Kidney (tissue), 13 donors: ENCODE measurements at regions not wholly inside any gene's neighbourhood (a gene's known extent, or its start where the extent isn't known, plus 50 kb on each side); places are given as distances from the start of the nearest gene placed in this dataset.

Source experiments
- DNase-seq, 5 donors: peaks; one replicate each; pipeline ENCODE4 v3.0.0-alpha.2; 2013 to 2020
- FAIRE-seq: peaks from 2 replicates; lab custom pipeline; 2012; peaks lifted over from hg19 to GRCh38; lab: Jason Lieb, UNC
- H3K27ac ChIP-seq, 2 donors: one replicate each; pipeline ENCODE4 v1.7.0; 2013; ENCODE audit warnings: low read depth in 2 of 2, low read length in 2 of 2, inconsistent platforms in 1 of 2
- H3K27me3 ChIP-seq: one replicate; pipeline ENCODE4 v1.7.1; 2013; ENCODE audit warnings: low read length, inconsistent platforms; ENCODE audit not compliant: control insufficient read depth, insufficient read depth
- H3K36me3 ChIP-seq, 3 donors: one replicate each; pipeline versions ENCODE4 v1.7.0 to v1.7.1; 2013; ENCODE audit warnings: low read length in 3 of 3, control low read depth in 1 of 3, inconsistent platforms in 1 of 3; ENCODE audit not compliant: insufficient read depth in 3 of 3, control insufficient read depth in 2 of 3
- H3K4me1 ChIP-seq, 3 donors: one replicate each; pipeline versions ENCODE4 v1.7.0 to v1.7.1; 2013; ENCODE audit warnings: low read length in 3 of 3, inconsistent platforms in 1 of 3, low read depth in 1 of 3; ENCODE audit not compliant: control insufficient read depth in 2 of 3, insufficient read depth in 2 of 3
- H3K4me3 ChIP-seq, 3 donors: one replicate each; pipeline versions ENCODE4 v1.7.0 to v1.8.1; 2013; ENCODE audit warnings: low read length in 3 of 3, control low read depth in 1 of 3, inconsistent platforms in 1 of 3
- H3K9ac ChIP-seq, 3 donors: one replicate each; pipeline versions ENCODE4 v1.7.0 to v1.7.1; 2013; ENCODE audit warnings: low read length in 3 of 3, control low read depth in 1 of 3, inconsistent platforms in 1 of 3
- H3K9me3 ChIP-seq, 3 donors: one replicate each; pipeline versions ENCODE4 v1.7.0 to v1.7.1; 2013; ENCODE audit warnings: low read length in 3 of 3, control low read depth in 1 of 3, inconsistent platforms in 1 of 3; ENCODE audit not compliant: control insufficient read depth in 2 of 3, insufficient read depth in 1 of 3
- CTCF ChIP-seq: IDR thresholded peaks from 3 replicates; pipeline ENCODE4 v1.5.1; 2012; ENCODE audit warnings: mild to moderate bottlenecking, moderate library complexity, borderline replicate concordance; ENCODE audit not compliant: insufficient read depth; ENCODE audit errors: extremely low read depth
- intact Hi-C: fragments of 100-400 bp; cut with DNase I; formaldehyde crosslinking; loops from one replicate; pipeline ENCODE4 v1.11.1; 2022
- donor health status: control.
- donor health status: control.
- donor health status: control.
- donor health status: control.
- donor health status: control.
- donor health status: DM: yes; HTN: yes; CAD: no.
- donor health status: Normal renal cell carcinoma (clear cell type).

- TF ChIP-seq CTCF, result no peak
- Histone ChIP-seq H3K36me3 (no peaks in the 10 kb centered on the region), H3K9me3 (peaks cover 0 to 11% (median 0%) of the 10 kb centered on the region in 3 donors), H3K4me1 (no peaks in the 10 kb centered on the region), H3K9ac (no peak overlapping the region), H3K4me3 (no peak overlapping the region), H3K27ac (no peak overlapping the region), H3K27me3 (no peaks in the 10 kb centered on the region)
- no peak for FAIRE-seq
- DNase-seq, result peak in 1 of 5 donors; percentile 28
- intact Hi-C loops, result no loop called here
Measured at GRCh38 chr18:11259469-11260150, 110.2 kb upstream of the PIEZO2 start.

DNA sequence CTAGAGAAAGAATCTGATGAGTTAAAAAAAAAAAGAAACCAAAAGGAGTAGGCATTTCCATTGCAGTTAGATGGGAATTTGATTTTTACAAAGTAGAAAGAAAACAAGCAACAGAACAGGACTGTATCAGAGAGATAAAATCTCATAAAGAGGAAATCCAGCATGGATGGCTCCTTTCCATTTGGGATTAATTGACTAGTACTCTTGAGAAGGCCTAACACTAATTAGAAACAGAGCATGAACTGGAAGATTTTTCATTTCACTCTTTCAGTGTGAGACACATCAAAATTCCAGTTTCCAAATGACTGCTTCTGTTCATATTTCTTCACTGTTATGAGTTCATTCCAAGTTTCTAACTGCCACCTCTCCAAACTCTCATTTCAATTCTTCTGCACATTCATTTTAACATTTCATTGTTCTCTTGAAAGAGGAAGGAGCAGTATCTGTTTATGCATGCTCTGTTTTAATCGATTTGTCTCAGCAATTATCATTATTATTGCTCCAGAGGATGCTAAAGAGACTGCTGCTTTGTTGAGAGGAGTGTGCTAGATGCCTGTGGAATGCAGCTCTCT, 108.8 kb upstream of the PIEZO2 start:
- TF ChIP-seq CTCF, result no peak
- no peak for DNase-seq

DNA sequence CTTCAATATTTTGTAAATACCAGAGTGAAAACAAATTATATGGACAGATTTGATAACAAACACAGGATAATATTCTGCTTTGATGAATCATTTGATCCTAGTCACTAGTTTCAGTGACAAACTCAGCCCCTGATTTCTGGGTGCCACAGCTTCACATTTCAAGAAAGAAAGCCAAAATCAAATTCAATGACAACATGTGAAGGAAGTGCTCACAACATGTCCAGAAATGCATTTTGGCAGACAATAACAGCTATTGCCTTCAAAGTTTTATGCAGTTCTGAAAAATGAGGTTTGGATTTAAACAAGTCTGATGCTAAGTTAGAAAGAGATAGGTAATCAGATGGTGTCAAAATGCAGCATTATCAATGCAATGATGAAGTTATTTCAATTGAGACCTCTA, 106.9 kb upstream of the PIEZO2 start:
- H3K4me3 ChIP-seq, result no peak overlapping the region
- no peaks in the 10 kb centered on the region for H3K36me3 ChIP-seq
- DNase-seq, result no peak
- FAIRE-seq, result no peak
- intact Hi-C loops, result no loop called here
- no peak overlapping the region for H3K9ac ChIP-seq
- no peaks in the 10 kb centered on the region for H3K9me3 ChIP-seq
- H3K27ac ChIP-seq, result no peak overlapping the region
- TF ChIP-seq CTCF, result no peak
- H3K4me1 ChIP-seq, result peaks cover 0 to 8% (median 0%) of the 10 kb centered on the region in 3 donors
- H3K27me3 ChIP-seq, result no peaks in the 10 kb centered on the region

More for the DNA sequence above, 108.8 kb upstream of the PIEZO2 start:
- Histone ChIP-seq H3K27me3 (no peaks in the 10 kb centered on the region), H3K27ac (no peak overlapping the region), H3K4me3 (no peak overlapping the region), H3K9me3 (no peaks in the 10 kb centered on the region), H3K9ac (no peak overlapping the region), H3K4me1 (no peaks in the 10 kb centered on the region), H3K36me3 (no peaks in the 10 kb centered on the region)
- intact Hi-C loops, result no loop called here
- FAIRE-seq, result no peak

DNA sequence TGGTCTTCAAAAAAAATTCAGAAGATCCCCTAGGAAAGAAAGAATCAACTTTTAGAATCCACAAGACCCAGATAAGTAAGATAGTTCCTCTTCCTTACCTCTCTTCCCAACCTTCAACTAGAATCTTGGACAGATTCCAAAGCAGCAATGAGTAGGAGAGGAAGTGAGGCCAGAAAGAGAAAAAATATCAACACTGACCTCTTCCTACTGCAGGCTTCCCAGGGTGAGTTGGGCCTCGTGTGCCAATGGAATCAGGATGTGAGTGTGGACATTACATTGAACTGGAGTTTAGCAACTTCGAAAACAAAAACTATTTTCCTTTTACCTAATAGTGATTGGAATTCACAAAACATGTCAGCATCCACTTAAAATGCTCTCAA, 102.5 kb upstream of the PIEZO2 start:
- FAIRE-seq (no peak), DNase-seq (no peak)
- Histone ChIP-seq H3K9ac (no peak overlapping the region), H3K27me3 (no peaks in the 10 kb centered on the region), H3K9me3 (no peaks in the 10 kb centered on the region), H3K27ac (no peak overlapping the region), H3K4me3 (no peak overlapping the region), H3K4me1 (peaks cover 0 to 13% (median 3%) of the 10 kb centered on the region in 3 donors), H3K36me3 (no peaks in the 10 kb centered on the region)
- no peak for TF ChIP-seq CTCF
- intact Hi-C loops, result no loop called here
